Ascending aorta (tissue), 2 donors: ENCODE measurements at regions not wholly inside any gene's neighbourhood (a gene's known extent, or its start where the extent isn't known, plus 50 kb on each side); places are given as distances from the start of the nearest gene placed in this dataset.

Source experiments
- DNase-seq, 2 donors: peaks; one replicate each; pipeline ENCODE4 v3.0.0-alpha.2; 2019; ENCODE audit warnings: low spot score in 2 of 2
- H3K27ac ChIP-seq, 2 donors: fragments of 200-600 bp; sonication (generic); one replicate each; pipeline ENCODE4 v1.5.1; 2016 to 2017; ENCODE audit warnings: mild to moderate bottlenecking in 1 of 2
- H3K27me3 ChIP-seq: fragments of 200-600 bp; sonication (generic); one replicate; pipeline ENCODE4 v1.5.1; 2017
- H3K36me3 ChIP-seq, 2 donors: fragments of 200-600 bp; sonication (generic); one replicate each; pipeline ENCODE4 v1.5.1; 2016
- H3K4me1 ChIP-seq, 2 donors: fragments of 200-600 bp; sonication (generic); one replicate each; pipeline ENCODE4 v1.5.1; 2016 to 2017; ENCODE audit warnings: mild to moderate bottlenecking in 1 of 2
- H3K4me3 ChIP-seq, 2 donors: fragments of 200-600 bp; sonication (generic); one replicate each; pipeline ENCODE4 v1.5.1; 2016 to 2017; ENCODE audit warnings: mild to moderate bottlenecking in 1 of 2
- H3K9me3 ChIP-seq, 2 donors: fragments of 200-600 bp; sonication (generic); one replicate each; pipeline ENCODE4 v1.5.1; 2016
- CTCF ChIP-seq, 3 experiments: fragments of 200-600 bp in 2 of 3; fragments of 450-650 bp in 1 of 3; sonication (generic) in 2 of 3; IDR thresholded peaks; one replicate each; pipeline ENCODE4 v1.5.1; 2016 to 2019; ENCODE audit warnings: antibody characterized with exemption in 3 of 3, mild to moderate bottlenecking in 1 of 3, moderate library complexity in 1 of 3
- intact Hi-C: fragments of 100-400 bp; cut with DNase I; formaldehyde crosslinking; loops from one replicate; pipeline ENCODE4 v1.15.1; 2023

- no peak overlapping the region for H3K27ac ChIP-seq
- no peak for TF ChIP-seq CTCF (IDR thresholded peaks at IDR 0.05)
- intact Hi-C loops, result no loop called here
- DNase-seq, result no peak
- H3K36me3 ChIP-seq, result no peaks in the 10 kb centered on the region
- no peak overlapping the region for H3K4me3 ChIP-seq
- no peaks in the 10 kb centered on the region for H3K9me3 ChIP-seq
- H3K4me1 ChIP-seq, result no peaks in the 10 kb centered on the region
- H3K27me3 ChIP-seq, result no peaks in the 10 kb centered on the region
Observed at GRCh38 chr4:164613256-164613655, 140.7 kb upstream of the SMIM31 start.

GRCh38 chr4:164613792-164614191 is 140.1 kb upstream of the SMIM31 start:
- H3K4me3 ChIP-seq, result no peak overlapping the region
- H3K27ac ChIP-seq, result no peak overlapping the region
- H3K9me3 ChIP-seq, result no peaks in the 10 kb centered on the region
- DNase-seq, result no peak
- intact Hi-C loops, result no loop called here
- no peaks in the 10 kb centered on the region for H3K4me1 ChIP-seq
- H3K36me3 ChIP-seq, result no peaks in the 10 kb centered on the region
- H3K27me3 ChIP-seq, result no peaks in the 10 kb centered on the region
- no peak for TF ChIP-seq CTCF (IDR thresholded peaks at IDR 0.05)

GRCh38 chr4:164614329-164614728 is 139.6 kb upstream of the SMIM31 start:
- no peaks in the 10 kb centered on the region for H3K36me3 ChIP-seq
- no peaks in the 10 kb centered on the region for H3K9me3 ChIP-seq
- no peak overlapping the region for H3K4me3 ChIP-seq
- H3K4me1 ChIP-seq, result no peaks in the 10 kb centered on the region
- no peaks in the 10 kb centered on the region for H3K27me3 ChIP-seq
- H3K27ac ChIP-seq, result no peak overlapping the region
- DNase-seq, result no peak
- no peak for TF ChIP-seq CTCF (IDR thresholded peaks at IDR 0.05)
- intact Hi-C loops, result no loop called here

GRCh38 chr4:164614999-164615398 is 138.9 kb upstream of the SMIM31 start:
- Histone ChIP-seq H3K27me3 (no peaks in the 10 kb centered on the region), H3K9me3 (no peaks in the 10 kb centered on the region), H3K27ac (no peak overlapping the region), H3K4me1 (no peaks in the 10 kb centered on the region), H3K4me3 (no peak overlapping the region), H3K36me3 (no peaks in the 10 kb centered on the region)
- no peak for TF ChIP-seq CTCF (IDR thresholded peaks at IDR 0.05)
- DNase-seq, result no peak
- intact Hi-C loops, result no loop called here

GRCh38 chr4:164615964-164616363 is 138.0 kb upstream of the SMIM31 start:
- Histone ChIP-seq H3K27ac (no peak overlapping the region), H3K4me3 (no peak overlapping the region), H3K9me3 (no peaks in the 10 kb centered on the region), H3K36me3 (no peaks in the 10 kb centered on the region), H3K27me3 (no peaks in the 10 kb centered on the region), H3K4me1 (no peaks in the 10 kb centered on the region)
- TF ChIP-seq CTCF (IDR thresholded peaks at IDR 0.05), result no peak
- DNase-seq, result no peak
- intact Hi-C loops, result no loop called here

- intact Hi-C loops, result no loop called here
- H3K4me1 ChIP-seq, result no peaks in the 10 kb centered on the region
- no peaks in the 10 kb centered on the region for H3K9me3 ChIP-seq
- no peak overlapping the region for H3K4me3 ChIP-seq
- TF ChIP-seq CTCF (IDR thresholded peaks at IDR 0.05), result no peak
- no peaks in the 10 kb centered on the region for H3K27me3 ChIP-seq
- no peaks in the 10 kb centered on the region for H3K36me3 ChIP-seq
- DNase-seq, result no peak
- no peak overlapping the region for H3K27ac ChIP-seq
Observed at GRCh38 chr4:164616961-164617360, 137.0 kb upstream of the SMIM31 start.
